IPS-15b (cell line): ENCODE measurements at regions not wholly inside any gene's neighbourhood (a gene's known extent, or its start where the extent isn't known, plus 50 kb on each side); places are given as distances from the start of the nearest gene placed in this dataset.
"Not testable (repeated sequence)": the region's sequence is repeated elsewhere in the genome, so short reads cannot be mapped to it uniquely, and the experiment has no call there.

Source experiments
- H3K27me3 ChIP-seq: one replicate; pipeline ENCODE4 v1.6.1; 2013; ENCODE audit warnings: low read length; ENCODE audit not compliant: control insufficient read depth, insufficient read depth
- H3K36me3 ChIP-seq: one replicate; pipeline ENCODE4 v1.6.1; 2013; ENCODE audit warnings: low read length; ENCODE audit not compliant: control insufficient read depth, insufficient read depth
- H3K4me1 ChIP-seq: one replicate; pipeline ENCODE4 v1.6.1; 2013; ENCODE audit warnings: mild to moderate bottlenecking, low read length; ENCODE audit not compliant: control insufficient read depth, insufficient read depth
- H3K4me3 ChIP-seq: one replicate; pipeline ENCODE4 v1.5.1; 2013; ENCODE audit warnings: low read depth, low read length
- H3K9ac ChIP-seq: one replicate; pipeline ENCODE4 v1.6.1; 2013; ENCODE audit warnings: low read depth, mild to moderate bottlenecking, low read length
- H3K9me3 ChIP-seq: one replicate; pipeline ENCODE4 v1.6.1; 2013; ENCODE audit warnings: mild to moderate bottlenecking, low read length; ENCODE audit not compliant: control insufficient read depth, insufficient read depth

DNA sequence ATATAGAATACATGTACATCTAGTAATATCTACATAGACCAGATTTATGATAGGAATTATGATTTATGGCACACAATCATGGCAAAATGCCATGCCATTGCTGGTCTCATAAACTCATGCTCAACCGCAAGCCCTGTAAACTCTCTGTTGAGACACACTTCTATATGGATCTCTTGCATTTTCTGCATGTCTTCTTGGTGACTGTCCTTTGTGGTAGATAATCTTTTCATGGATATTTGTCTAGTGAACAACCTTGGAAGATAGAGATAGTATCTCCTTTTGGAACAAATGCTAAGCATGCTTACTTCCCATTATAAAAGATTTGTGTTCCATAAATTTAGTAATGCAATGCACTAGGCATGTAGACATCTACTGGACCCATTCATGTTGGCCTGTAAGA, 328.0 kb downstream of the NAF1 start:
- no peak overlapping the region for H3K4me3 ChIP-seq
- H3K4me1 ChIP-seq: no peaks in the 10 kb centered on the region
- no peaks in the 10 kb centered on the region for H3K36me3 ChIP-seq
- no peaks in the 10 kb centered on the region for H3K9me3 ChIP-seq
- no peaks in the 10 kb centered on the region for H3K27me3 ChIP-seq
- H3K9ac ChIP-seq: no peak overlapping the region

DNA sequence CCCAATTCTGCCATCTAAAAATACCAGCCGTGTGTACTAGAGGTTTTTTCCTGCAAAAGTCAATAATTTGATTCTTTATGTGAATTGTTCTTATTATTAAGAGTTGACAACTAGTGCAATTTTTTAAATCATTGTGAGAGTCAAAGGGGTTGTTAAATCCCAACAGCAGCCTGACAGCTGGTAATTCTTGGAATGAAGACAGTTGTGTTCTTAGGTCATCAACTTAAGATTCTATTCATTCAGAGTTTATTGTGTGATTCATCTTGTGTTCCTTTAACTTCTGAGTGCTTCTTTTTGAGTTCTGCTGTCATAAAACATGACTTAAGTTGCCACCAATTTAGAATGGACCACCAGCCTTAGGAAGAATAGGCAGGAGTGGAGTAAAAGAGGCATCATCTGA, 329.0 kb downstream of the NAF1 start:
- H3K27me3 ChIP-seq: no peaks in the 10 kb centered on the region
- H3K9ac ChIP-seq: no peak overlapping the region
- H3K4me3 ChIP-seq: no peak overlapping the region
- no peaks in the 10 kb centered on the region for H3K4me1 ChIP-seq
- H3K9me3 ChIP-seq: no peaks in the 10 kb centered on the region
- no peaks in the 10 kb centered on the region for H3K36me3 ChIP-seq

DNA sequence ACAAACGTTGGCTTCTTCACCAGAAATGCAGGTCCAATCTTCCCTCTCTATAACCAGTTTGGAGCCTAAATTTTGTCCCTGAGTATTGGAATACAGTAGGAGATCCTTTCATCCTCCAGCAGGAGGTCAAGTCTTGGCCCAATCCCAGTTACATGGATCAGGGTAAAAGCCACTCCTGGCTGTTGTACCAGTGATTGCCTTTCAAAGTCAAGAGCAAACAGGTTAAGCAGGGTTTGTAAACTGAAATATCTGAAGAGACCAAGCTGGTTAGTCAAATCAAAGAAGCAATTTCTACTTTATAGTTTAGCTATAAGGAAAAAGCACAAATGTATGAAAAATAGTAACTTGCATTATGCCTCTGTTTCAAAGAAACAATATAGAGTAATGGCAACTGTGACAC, 329.4 kb downstream of the NAF1 start:
- no peaks in the 10 kb centered on the region for H3K27me3 ChIP-seq
- no peaks in the 10 kb centered on the region for H3K9me3 ChIP-seq
- H3K4me3 ChIP-seq: no peak overlapping the region
- no peak overlapping the region for H3K9ac ChIP-seq
- no peaks in the 10 kb centered on the region for H3K4me1 ChIP-seq
- H3K36me3 ChIP-seq: no peaks in the 10 kb centered on the region

DNA sequence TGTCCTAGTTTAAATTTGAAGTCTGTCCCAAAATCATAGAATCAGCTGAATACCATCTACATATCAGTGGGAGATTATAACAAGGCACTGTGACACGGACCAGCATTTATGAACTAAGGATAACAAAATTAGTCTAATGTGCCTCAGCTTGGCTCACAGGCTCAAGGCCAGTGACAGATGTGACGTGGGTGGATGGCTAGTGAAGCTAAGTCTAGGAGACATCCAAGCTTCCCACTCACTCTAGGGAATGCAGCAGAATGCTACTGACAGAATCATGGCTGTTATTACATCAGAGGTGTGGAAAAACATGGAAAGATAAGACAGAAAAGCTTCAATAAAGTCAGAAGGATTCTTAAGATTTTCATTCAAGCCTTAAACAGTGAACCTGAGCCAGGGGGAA, 329.9 kb downstream of the NAF1 start:
- H3K27me3 ChIP-seq: no peaks in the 10 kb centered on the region
- no peak overlapping the region for H3K4me3 ChIP-seq
- no peak overlapping the region for H3K9ac ChIP-seq
- H3K36me3 ChIP-seq: no peaks in the 10 kb centered on the region
- no peaks in the 10 kb centered on the region for H3K4me1 ChIP-seq
- no peaks in the 10 kb centered on the region for H3K9me3 ChIP-seq

DNA sequence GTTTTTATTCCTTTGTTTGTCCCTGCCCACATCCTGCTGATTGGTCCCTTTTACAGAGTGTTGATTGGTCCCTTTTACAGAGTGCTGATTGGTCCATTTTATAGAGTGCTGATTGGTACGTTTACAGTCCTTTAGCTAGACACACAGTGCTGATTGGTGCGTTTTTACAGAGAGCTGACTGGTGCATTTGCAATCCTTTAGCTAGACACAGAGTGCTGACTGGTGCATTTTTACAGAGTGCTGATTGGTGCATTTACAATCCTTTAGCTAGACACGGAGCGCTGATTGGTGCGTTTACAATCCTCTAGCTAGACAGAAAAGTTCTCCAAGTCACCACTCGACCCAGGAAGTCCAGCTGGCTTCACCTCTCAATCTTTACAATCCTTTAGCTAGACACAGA, 330.4 kb downstream of the NAF1 start:
- H3K9me3 ChIP-seq, H3K27me3 ChIP-seq, H3K4me1 ChIP-seq, H3K9ac ChIP-seq, H3K4me3 ChIP-seq, H3K36me3 ChIP-seq: not testable (repeated sequence)

DNA sequence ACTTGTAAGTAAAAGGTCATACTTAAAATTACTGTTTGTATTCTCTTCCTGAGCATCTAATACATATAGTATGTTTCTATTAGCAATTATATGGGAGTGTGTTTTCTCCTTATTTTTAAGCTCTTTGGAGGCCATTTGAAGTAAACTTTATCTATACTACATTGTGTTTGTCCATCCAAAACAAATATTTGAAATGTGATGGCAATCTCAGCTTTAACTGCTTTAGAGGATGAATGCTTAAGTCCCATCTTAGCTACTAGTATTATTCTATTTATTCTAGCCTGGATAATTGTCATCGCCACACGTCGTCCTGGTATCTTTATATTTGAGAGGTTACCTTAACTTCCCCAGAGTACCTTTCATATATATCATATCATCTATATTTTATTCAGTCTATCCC, 335.8 kb downstream of the NAF1 start:
- no peaks in the 10 kb centered on the region for H3K4me1 ChIP-seq
- no peak overlapping the region for H3K4me3 ChIP-seq
- H3K36me3 ChIP-seq: no peaks in the 10 kb centered on the region
- H3K27me3 ChIP-seq: no peaks in the 10 kb centered on the region
- no peaks in the 10 kb centered on the region for H3K9me3 ChIP-seq
- H3K9ac ChIP-seq: no peak overlapping the region

DNA sequence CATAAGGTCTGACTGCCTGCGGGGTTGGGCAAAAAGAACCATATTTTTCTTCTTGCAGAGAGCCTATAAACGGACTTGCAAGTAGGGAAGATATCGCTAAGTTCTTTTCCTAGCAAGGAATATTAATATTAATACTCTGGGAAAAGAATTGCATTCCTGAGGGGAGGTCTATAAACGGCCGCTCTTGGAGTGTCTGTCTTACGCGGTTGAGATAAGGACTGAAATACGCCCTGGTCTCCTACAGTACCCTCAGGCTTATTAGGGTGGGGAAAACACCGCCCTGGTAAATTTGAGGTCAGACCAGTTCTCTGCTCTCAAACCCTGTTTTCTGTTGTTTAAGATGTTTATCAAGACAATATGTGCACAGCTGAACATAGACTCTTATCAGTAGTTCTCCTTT, 349.3 kb downstream of the NAF1 start:
- H3K9me3 ChIP-seq, H3K4me3 ChIP-seq, H3K27me3 ChIP-seq, H3K36me3 ChIP-seq, H3K4me1 ChIP-seq, H3K9ac ChIP-seq: not testable (repeated sequence)

DNA sequence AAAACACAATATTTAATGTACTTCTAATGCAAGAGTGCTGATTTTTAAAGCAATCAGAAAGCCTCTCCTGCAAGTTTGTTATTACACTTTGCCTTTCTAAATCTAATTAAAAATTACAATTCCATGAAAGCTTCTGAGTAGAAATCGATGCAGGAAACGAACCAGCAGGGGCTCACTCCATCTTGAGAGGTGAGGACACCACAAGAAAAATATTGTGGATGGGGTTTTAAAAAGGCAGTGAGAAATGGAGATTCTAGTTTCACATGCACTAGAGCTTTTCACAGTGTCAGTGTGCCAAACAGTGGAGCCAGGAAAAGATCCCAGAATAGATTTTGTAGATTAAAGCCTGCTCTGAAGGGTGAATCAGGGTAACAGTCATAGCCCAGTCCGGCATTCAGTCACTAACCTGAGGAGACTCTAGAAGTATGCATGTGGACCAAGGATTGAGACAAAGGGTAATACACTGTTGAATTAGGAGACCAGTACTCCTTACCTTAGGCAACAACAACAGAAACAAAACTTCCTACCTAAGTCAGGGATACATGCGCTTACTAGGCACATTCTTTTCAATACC, 362.3 kb downstream of the NAF1 start:
- Histone ChIP-seq H3K4me3 (no peak overlapping the region), H3K27me3 (no peaks in the 10 kb centered on the region), H3K9me3 (no peaks in the 10 kb centered on the region), H3K9ac (no peak overlapping the region), H3K4me1 (no peaks in the 10 kb centered on the region), H3K36me3 (no peaks in the 10 kb centered on the region)

DNA sequence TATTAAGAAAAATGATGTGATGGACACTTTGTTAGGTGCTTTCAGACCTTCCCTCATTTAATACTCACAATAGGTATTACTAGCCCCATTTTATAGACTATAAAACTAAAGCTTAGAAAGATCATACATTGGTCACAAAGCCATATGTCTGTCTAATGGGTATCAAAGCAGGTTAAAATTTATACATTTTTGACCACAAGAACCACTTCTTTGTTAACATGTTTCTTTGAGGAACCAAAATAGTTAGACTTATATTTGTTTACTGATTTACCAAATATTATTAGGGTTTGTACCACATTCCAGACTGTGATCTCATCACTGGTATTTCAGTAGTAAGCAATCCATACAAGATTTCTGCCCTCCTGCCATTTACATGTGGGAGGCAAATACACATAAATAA, 363.3 kb downstream of the NAF1 start:
- Histone ChIP-seq H3K9ac (no peak overlapping the region), H3K36me3 (no peaks in the 10 kb centered on the region), H3K4me3 (no peak overlapping the region), H3K27me3 (no peaks in the 10 kb centered on the region), H3K4me1 (no peaks in the 10 kb centered on the region), H3K9me3 (no peaks in the 10 kb centered on the region)

DNA sequence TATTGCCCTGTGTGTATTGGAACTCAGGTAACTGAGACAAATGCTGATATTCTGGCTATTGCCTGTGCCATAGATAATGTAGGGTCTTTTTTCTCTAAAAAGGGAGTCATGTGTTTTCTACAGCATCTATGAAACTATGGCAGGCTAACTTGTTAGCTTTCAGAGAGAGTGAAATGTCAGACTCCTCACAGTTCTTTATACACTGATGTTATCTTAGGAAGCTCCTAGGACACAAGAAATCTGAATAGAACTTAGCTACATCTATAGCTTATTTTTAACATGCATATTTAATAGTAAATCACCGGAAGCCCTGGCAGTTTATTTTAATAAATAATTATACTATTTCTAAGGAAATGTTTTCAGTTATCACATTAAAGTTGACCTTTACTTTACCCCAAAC, 369.6 kb downstream of the NAF1 start:
- H3K9ac ChIP-seq: no peak overlapping the region
- H3K9me3 ChIP-seq: no peaks in the 10 kb centered on the region
- no peak overlapping the region for H3K4me3 ChIP-seq
- no peaks in the 10 kb centered on the region for H3K4me1 ChIP-seq
- H3K27me3 ChIP-seq: no peaks in the 10 kb centered on the region
- H3K36me3 ChIP-seq: no peaks in the 10 kb centered on the region

DNA sequence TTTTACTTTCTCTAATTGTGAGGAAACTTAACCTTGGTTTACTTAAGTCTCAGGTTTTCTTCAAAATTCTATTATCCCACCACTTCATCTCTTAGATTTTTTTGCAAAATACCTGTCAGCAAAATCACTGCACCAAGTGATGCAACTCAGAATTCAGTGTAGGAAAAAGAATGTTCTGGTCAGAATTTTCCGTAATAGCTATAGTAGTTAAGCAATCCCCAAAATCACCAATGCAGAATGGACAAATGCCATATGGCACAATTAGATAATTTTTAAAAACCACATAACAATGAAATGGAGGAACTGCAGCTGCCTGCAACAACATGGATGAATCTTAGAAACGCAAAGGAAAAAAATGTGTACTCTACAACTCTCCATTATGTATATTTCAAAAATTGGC, 373.1 kb downstream of the NAF1 start:
- Histone ChIP-seq H3K9me3 (no peaks in the 10 kb centered on the region), H3K9ac (no peak overlapping the region), H3K27me3 (no peaks in the 10 kb centered on the region), H3K4me3 (no peak overlapping the region), H3K4me1 (no peaks in the 10 kb centered on the region), H3K36me3 (no peaks in the 10 kb centered on the region)

DNA sequence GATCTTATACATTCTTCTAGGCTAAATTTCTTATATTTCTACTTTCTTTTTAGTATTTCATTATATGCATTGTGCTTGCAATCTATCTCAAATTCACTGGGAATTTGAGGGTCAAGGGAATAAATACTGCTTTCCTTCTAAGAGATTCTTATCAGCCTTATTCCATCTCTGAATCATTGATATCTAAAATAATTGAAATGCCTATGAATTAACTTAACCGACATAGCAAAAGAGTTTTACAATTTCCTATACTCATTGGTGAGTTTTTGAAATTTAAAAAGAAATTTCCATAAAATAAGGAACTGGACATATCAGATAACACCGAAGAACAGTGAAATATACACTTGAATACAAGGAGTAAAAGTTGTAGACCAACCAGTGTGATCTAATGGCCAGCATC, 373.7 kb downstream of the NAF1 start:
- no peak overlapping the region for H3K9ac ChIP-seq
- no peaks in the 10 kb centered on the region for H3K36me3 ChIP-seq
- H3K4me1 ChIP-seq: no peaks in the 10 kb centered on the region
- H3K4me3 ChIP-seq: no peak overlapping the region
- H3K9me3 ChIP-seq: no peaks in the 10 kb centered on the region
- H3K27me3 ChIP-seq: no peaks in the 10 kb centered on the region

DNA sequence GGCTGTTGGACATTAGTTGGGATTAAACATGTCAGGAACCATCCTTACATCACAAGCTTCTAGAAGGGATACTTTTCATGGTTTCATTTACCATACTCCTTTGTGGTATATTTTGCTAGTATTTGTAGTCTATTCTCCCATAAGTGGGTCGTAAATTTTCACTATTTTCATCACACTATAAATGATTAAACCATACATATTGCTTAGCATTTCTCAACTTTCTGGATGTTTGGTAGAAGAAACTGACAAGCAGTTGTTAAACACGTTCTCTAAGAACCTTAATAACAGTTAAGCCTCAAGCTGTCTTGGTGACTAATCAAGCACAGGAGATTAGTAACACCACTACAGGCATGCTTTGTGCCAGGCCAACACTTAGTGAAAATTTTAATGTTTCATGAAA, 375.5 kb downstream of the NAF1 start:
- Histone ChIP-seq H3K27me3 (no peaks in the 10 kb centered on the region), H3K4me1 (no peaks in the 10 kb centered on the region), H3K4me3 (no peak overlapping the region), H3K9me3 (no peaks in the 10 kb centered on the region), H3K36me3 (no peaks in the 10 kb centered on the region), H3K9ac (no peak overlapping the region)
